Pulmonary artery endothelial cell (primary cell): ENCODE measurements at regions not wholly inside any gene's neighbourhood (a gene's known extent, or its start where the extent isn't known, plus 50 kb on each side); places are given as distances from the start of the nearest gene placed in this dataset.

Source experiments
- DNase-seq: peaks from one replicate; pipeline ENCODE4 v3.0.0-alpha.2; 2011; ENCODE audit warnings: low read depth, low spot score

GRCh38 chr19:30638889-30639288 is 266.7 kb downstream of the ZNF536 start:
- DNase-seq, result no peak

- no peak for DNase-seq
These were observed 265.7 kb downstream of the ZNF536 start for GRCh38 chr19:30637926-30638325.

- DNase-seq, result no peak
These were observed 263.1 kb downstream of the ZNF536 start for GRCh38 chr19:30634996-30635975.

GRCh38 chr19:30634131-30634830 is 262.1 kb downstream of the ZNF536 start:
- DNase-seq, result no peak

GRCh38 chr19:30631033-30631370 is 258.8 kb downstream of the ZNF536 start:
- no peak for DNase-seq

- DNase-seq, result no peak
These were observed 258.3 kb downstream of the ZNF536 start for GRCh38 chr19:30630289-30631032.

- DNase-seq, result no peak
These were observed 256.9 kb downstream of the ZNF536 start for GRCh38 chr19:30629086-30629485.

GRCh38 chr19:30626626-30626966 is 254.4 kb downstream of the ZNF536 start:
- DNase-seq, result no peak

- no peak for DNase-seq
These were observed 253.9 kb downstream of the ZNF536 start for GRCh38 chr19:30625947-30626625.

GRCh38 chr19:30622276-30622675 is 250.1 kb downstream of the ZNF536 start:
- DNase-seq, result no peak

- no peak for DNase-seq
These were observed 249.2 kb downstream of the ZNF536 start for GRCh38 chr19:30621326-30621920.

GRCh38 chr19:30620354-30620753 is 248.2 kb downstream of the ZNF536 start:
- DNase-seq, result no peak

GRCh38 chr19:30609656-30610270 is 237.6 kb downstream of the ZNF536 start:
- DNase-seq, result no peak

- DNase-seq, result no peak
These were observed 236.3 kb downstream of the ZNF536 start for GRCh38 chr19:30608471-30608870.
